HCT116 (cell line): ENCODE measurements at regions not wholly inside any gene's neighbourhood (a gene's known extent, or its start where the extent isn't known, plus 50 kb on each side); places are given as distances from the start of the nearest gene placed in this dataset.

Source experiments
- JUND ChIP-seq: IDR thresholded peaks from 2 replicates; pipeline ENCODE4 v1.6.1; 2012
- MAX ChIP-seq: IDR thresholded peaks from 2 replicates; pipeline ENCODE4 v1.6.1; 2012
- POLR2A ChIP-seq: IDR thresholded peaks from 2 replicates; pipeline ENCODE4 v1.7.0; 2011; ENCODE audit warnings: borderline replicate concordance; ENCODE audit not compliant: insufficient read depth, insufficient read length; ENCODE audit errors: extremely low read depth
- POLR2AphosphoS5 ChIP-seq: IDR thresholded peaks from 2 replicates; pipeline ENCODE4 v1.6.1; 2011; ENCODE audit warnings: mild to moderate bottlenecking, low read depth, low read length, moderate library complexity
- RAD21 ChIP-seq: IDR thresholded peaks from 2 replicates; pipeline ENCODE4 v1.6.1; 2012; ENCODE audit warnings: low read depth, mild to moderate bottlenecking
- SRF ChIP-seq: IDR thresholded peaks from 2 replicates; pipeline ENCODE4 v1.6.1; 2012; ENCODE audit warnings: low read depth
- TCF7L2 ChIP-seq: IDR thresholded peaks from 2 replicates; pipeline ENCODE4 v1.7.0; 2011; ENCODE audit warnings: borderline replicate concordance, inconsistent platforms; ENCODE audit not compliant: insufficient read depth, insufficient read length; ENCODE audit errors: extremely low read depth
- YY1 ChIP-seq: IDR thresholded peaks from 2 replicates; pipeline ENCODE4 v1.6.1; 2011; ENCODE audit warnings: low read length, low read depth, moderate library complexity, mild to moderate bottlenecking; ENCODE audit not compliant: insufficient replicate concordance; ENCODE audit errors: extremely low read depth
- ZFX ChIP-seq: fragments of 450-650 bp; IDR thresholded peaks from 2 replicates; pipeline ENCODE4 v1.6.1; 2017
- TF ChIP-seq, protein P1 (sequence below), 3 experiments: fragments of 200-600 bp in 1 of 3; sonication (generic) in 1 of 3; IDR thresholded peaks in 2 of 3; conservative IDR thresholded peaks in 1 of 3; 2 replicates each; pipeline ENCODE4 v1.5.1; 2012 to 2017; ENCODE audit warnings: low read depth in 2 of 3, low read length in 2 of 3, antibody characterized with exemption in 1 of 3, borderline replicate concordance in 1 of 3, control low read depth in 1 of 3, mild to moderate bottlenecking in 1 of 3, mixed read lengths in 1 of 3, mixed run types in 1 of 3, moderate library complexity in 1 of 3; ENCODE audit not compliant: insufficient read depth in 1 of 3
- TF ChIP-seq, protein P2 (sequence below): IDR thresholded peaks from 2 replicates; pipeline ENCODE4 v1.6.1; 2012

GRCh38 chr5:116361171-116361967, 213.3 kb downstream of the SEMA6A start:
- TF ChIP-seq, protein P1, sequence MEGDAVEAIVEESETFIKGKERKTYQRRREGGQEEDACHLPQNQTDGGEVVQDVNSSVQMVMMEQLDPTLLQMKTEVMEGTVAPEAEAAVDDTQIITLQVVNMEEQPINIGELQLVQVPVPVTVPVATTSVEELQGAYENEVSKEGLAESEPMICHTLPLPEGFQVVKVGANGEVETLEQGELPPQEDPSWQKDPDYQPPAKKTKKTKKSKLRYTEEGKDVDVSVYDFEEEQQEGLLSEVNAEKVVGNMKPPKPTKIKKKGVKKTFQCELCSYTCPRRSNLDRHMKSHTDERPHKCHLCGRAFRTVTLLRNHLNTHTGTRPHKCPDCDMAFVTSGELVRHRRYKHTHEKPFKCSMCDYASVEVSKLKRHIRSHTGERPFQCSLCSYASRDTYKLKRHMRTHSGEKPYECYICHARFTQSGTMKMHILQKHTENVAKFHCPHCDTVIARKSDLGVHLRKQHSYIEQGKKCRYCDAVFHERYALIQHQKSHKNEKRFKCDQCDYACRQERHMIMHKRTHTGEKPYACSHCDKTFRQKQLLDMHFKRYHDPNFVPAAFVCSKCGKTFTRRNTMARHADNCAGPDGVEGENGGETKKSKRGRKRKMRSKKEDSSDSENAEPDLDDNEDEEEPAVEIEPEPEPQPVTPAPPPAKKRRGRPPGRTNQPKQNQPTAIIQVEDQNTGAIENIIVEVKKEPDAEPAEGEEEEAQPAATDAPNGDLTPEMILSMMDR (IDR thresholded peaks at IDR 0.05 in 2 of 3, conservative IDR thresholded peaks at IDR 0.05 in 1 of 3; ENCODE audit: borderline replicate concordance in 1 of 3, insufficient read depth in 1 of 3, low read depth in 2 of 3, low read length in 2 of 3) = no peak
- TF ChIP-seq, protein P2, sequence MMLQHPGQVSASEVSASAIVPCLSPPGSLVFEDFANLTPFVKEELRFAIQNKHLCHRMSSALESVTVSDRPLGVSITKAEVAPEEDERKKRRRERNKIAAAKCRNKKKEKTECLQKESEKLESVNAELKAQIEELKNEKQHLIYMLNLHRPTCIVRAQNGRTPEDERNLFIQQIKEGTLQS = no peak
- TF ChIP-seq TCF7L2 (no peak), MAX (no peak), POLR2AphosphoS5 (no peak), RAD21 (no peak), YY1 (no peak), POLR2A (no peak), JUND (no peak), ZFX (no peak), SRF (no peak)
